ENCODE measurements at regions not wholly inside any gene's neighbourhood (a gene's known extent, or its start where the extent isn't known, plus 50 kb on each side); places are given as distances from the start of the nearest gene placed in this dataset.
"Not testable (repeated sequence)": the region's sequence is repeated elsewhere in the genome, so short reads cannot be mapped to it uniquely, and the experiment has no call there.

DNA sequence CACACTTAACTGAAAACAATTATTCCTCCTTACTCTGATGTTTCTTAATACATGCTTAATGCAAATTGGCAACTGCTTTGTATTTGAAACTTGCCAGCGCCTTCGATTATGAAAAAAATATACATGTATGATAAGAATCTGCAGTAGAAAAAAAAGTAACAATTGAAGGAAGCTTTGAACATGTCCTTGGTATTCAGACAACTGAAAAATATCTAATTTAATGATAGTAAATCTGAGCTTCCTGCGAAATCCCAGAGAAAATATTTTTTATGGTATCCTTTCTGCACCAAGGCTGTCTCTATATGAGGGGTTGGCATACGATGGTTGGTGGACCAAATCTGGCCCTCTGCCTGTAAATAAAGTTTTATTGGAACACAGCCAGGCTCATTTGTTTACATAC, 186.2 kb downstream of the HDGFL1 start:
- Histone ChIP-seq H3K9me3 (ENCODE audit: low read length) (no peaks in the 10 kb centered on the region), H3K36me3 (ENCODE audit: insufficient read depth, low read length) (no peaks in the 10 kb centered on the region), H3K27me3 (ENCODE audit: insufficient read depth, low read length, poor library complexity, severe bottlenecking) (no peaks in the 10 kb centered on the region), H3K27ac (ENCODE audit: low read depth, low read length) (no peak overlapping the region), H3K4me3 (ENCODE audit: low read length) (no peak overlapping the region), H3K4me1 (ENCODE audit: insufficient read depth, low read length) (no peaks in the 10 kb centered on the region)
- no peak for DNase-seq
- ChIA-PET POLR2A (no interaction called here), CTCF (no interaction called here)
- Mint-ChIP-seq H3K27me3 (no peaks in the 10 kb centered on the region), H3K36me3 (no peaks in the 10 kb centered on the region), H3K4me1 (no peaks in the 10 kb centered on the region), H3K9me3 (peaks cover 0 to 16% (median 5%) of the 10 kb centered on the region in 5 donors), H3K27ac (no peak overlapping the region), H3K4me3 (no peak overlapping the region)

DNA sequence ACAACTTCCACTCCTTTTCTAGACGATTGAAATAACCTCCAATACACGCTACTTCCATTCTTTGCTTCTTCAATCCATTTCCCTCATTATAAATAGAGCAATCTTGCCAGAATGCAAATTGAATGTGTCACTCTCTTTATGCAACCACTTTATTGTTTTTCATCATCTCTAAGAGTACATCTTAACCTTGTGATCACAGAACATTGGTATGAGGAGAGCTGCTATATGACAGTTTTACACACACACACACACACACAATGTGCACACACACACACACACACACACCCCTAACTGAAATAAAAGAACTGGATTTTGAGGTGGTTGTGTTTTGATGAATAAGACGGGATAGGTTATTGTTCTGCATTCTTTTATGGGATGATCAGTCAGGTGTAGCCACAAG, 187.0 kb downstream of the HDGFL1 start:
- H3K27me3 Mint-ChIP-seq: no peaks in the 10 kb centered on the region
- Histone ChIP-seq H3K36me3 (ENCODE audit: insufficient read depth, low read length) (no peaks in the 10 kb centered on the region), H3K27me3 (ENCODE audit: insufficient read depth, low read length, poor library complexity, severe bottlenecking) (no peaks in the 10 kb centered on the region), H3K4me1 (ENCODE audit: insufficient read depth, low read length) (no peaks in the 10 kb centered on the region), H3K27ac (ENCODE audit: low read depth, low read length) (no peak overlapping the region), H3K9me3 (ENCODE audit: low read length) (no peaks in the 10 kb centered on the region), H3K4me3 (ENCODE audit: low read length) (no peak overlapping the region)
- H3K36me3 Mint-ChIP-seq: no peaks in the 10 kb centered on the region
- H3K27ac Mint-ChIP-seq: no peak overlapping the region
- DNase-seq: no peak
- no peak overlapping the region for H3K4me3 Mint-ChIP-seq
- ChIA-PET CTCF (no interaction called here), POLR2A (no interaction called here)
- no peaks in the 10 kb centered on the region for H3K4me1 Mint-ChIP-seq
- H3K9me3 Mint-ChIP-seq: peaks cover 0 to 16% (median 2%) of the 10 kb centered on the region in 5 donors

DNA sequence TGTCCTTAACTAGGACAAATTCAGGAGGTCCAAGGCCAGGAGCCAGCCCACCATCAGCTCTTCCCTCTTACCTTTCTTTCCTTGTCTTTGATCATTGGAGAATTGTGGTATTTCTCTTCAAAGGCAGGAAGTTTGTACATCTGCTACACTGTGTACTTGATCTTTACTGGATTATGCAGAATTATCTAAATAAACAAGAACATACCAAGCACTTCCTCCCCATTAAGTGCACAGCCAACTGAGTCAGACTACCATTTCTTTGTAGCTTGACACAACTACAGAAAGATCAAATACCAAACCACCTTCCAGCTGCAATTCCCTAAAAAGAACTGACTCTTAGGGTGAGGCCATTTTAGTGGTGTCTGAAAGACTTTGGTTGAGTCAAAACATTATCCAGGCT, 195.1 kb downstream of the HDGFL1 start:
- Mint-ChIP-seq H3K4me1 (no peaks in the 10 kb centered on the region), H3K36me3 (no peaks in the 10 kb centered on the region), H3K4me3 (no peak overlapping the region), H3K9me3 (peaks cover 7 to 44% (median 12%) of the 10 kb centered on the region in 5 donors), H3K27ac (no peak overlapping the region), H3K27me3 (no peaks in the 10 kb centered on the region)
- CTCF ChIA-PET: no interaction called here
- POLR2A ChIA-PET: no interaction called here
- Histone ChIP-seq H3K36me3 (ENCODE audit: insufficient read depth, low read length) (no peaks in the 10 kb centered on the region), H3K4me3 (ENCODE audit: low read length) (no peak overlapping the region), H3K4me1 (ENCODE audit: insufficient read depth, low read length) (no peaks in the 10 kb centered on the region), H3K27me3 (ENCODE audit: insufficient read depth, low read length, poor library complexity, severe bottlenecking) (no peaks in the 10 kb centered on the region), H3K9me3 (ENCODE audit: low read length) (no peaks in the 10 kb centered on the region), H3K27ac (ENCODE audit: low read depth, low read length) (no peak overlapping the region)
- no peak for DNase-seq

DNA sequence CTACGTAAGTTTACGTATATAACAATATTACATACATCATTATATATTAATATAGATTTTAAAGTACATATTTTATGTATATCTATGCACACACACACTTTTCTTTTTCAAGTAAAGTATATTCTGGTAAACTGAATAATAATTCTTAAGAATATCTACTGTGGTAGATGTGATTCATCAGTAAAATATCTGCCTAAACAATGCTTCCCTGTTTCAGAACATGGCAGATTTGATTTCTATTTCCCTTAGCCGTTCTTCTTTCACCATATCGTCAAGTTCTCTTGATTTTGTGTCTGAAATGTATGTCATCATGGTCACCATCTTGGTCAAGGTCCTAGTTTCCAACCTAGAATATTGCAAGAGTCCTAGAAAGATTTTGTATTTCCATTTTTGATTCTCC, 195.6 kb downstream of the HDGFL1 start:
- CTCF ChIA-PET: no interaction called here

DNA sequence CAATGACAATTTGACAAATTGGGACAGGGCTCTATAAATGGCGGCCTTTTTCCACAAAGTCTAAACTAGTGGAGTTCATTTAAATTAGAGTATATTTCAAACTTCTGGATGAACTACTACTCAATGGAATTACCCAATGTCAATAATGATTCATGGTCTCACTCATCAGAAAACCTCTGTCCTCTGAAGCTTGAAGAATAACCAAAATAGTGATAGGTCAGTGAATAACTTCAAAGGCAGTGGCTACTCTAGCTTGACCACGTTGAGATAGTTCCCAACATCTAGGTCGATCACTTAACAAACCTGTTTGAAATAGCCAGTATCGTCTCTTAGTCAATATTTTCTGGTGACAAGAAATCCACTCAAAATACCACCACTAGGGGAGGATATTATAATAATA, 197.6 kb downstream of the HDGFL1 start:
- Mint-ChIP-seq H3K27ac (no peak overlapping the region), H3K4me1 (no peaks in the 10 kb centered on the region), H3K9me3 (peaks cover 5 to 40% (median 10%) of the 10 kb centered on the region in 5 donors), H3K27me3 (no peaks in the 10 kb centered on the region), H3K36me3 (no peaks in the 10 kb centered on the region), H3K4me3 (no peak overlapping the region)
- Histone ChIP-seq H3K27ac (ENCODE audit: low read depth, low read length) (no peak overlapping the region), H3K36me3 (ENCODE audit: insufficient read depth, low read length) (no peaks in the 10 kb centered on the region), H3K27me3 (ENCODE audit: insufficient read depth, low read length, poor library complexity, severe bottlenecking) (no peaks in the 10 kb centered on the region), H3K9me3 (ENCODE audit: low read length) (no peaks in the 10 kb centered on the region), H3K4me3 (ENCODE audit: low read length) (no peak overlapping the region), H3K4me1 (ENCODE audit: insufficient read depth, low read length) (no peaks in the 10 kb centered on the region)
- ChIA-PET POLR2A (no interaction called here), CTCF (no interaction called here)
- DNase-seq: no peak

More for the DNA sequence above, 195.6 kb downstream of the HDGFL1 start:
- Mint-ChIP-seq H3K9me3 (peaks cover 7 to 42% (median 11%) of the 10 kb centered on the region in 5 donors), H3K4me1 (no peaks in the 10 kb centered on the region), H3K27ac (no peak overlapping the region), H3K27me3 (no peaks in the 10 kb centered on the region), H3K4me3 (no peak overlapping the region), H3K36me3 (no peaks in the 10 kb centered on the region)
- no peaks in the 10 kb centered on the region for H3K27me3 ChIP-seq (ENCODE audit: insufficient read depth, low read length, poor library complexity, severe bottlenecking)
- no peaks in the 10 kb centered on the region for H3K4me1 ChIP-seq (ENCODE audit: insufficient read depth, low read length)
- no peak overlapping the region for H3K27ac ChIP-seq (ENCODE audit: low read depth, low read length)
- POLR2A ChIA-PET: no interaction called here
- no peaks in the 10 kb centered on the region for H3K36me3 ChIP-seq (ENCODE audit: insufficient read depth, low read length)
- DNase-seq: no peak
- H3K9me3 ChIP-seq (ENCODE audit: low read length): no peaks in the 10 kb centered on the region
- no peak overlapping the region for H3K4me3 ChIP-seq (ENCODE audit: low read length)

DNA sequence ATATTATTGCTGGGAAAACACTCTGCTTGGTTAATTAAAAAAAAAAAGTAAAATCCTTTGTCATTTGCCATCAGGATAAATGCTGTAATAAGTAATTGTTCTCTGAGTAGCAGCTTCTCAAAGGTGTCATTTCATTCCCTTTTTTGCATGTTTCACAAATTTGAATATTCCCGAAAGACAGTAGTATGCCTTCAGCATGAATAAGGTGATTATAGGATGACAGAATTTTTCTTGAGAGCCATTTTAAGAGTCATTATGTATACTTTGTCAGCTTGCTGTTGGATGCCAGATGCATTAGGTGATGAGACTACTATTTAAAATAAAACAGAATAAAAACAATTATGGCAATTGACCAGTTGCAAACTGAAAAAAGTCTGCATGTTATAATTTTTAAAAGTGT, 200.7 kb downstream of the HDGFL1 start:
- Mint-ChIP-seq H3K27ac (no peak overlapping the region), H3K27me3 (no peaks in the 10 kb centered on the region), H3K4me1 (no peaks in the 10 kb centered on the region), H3K4me3 (no peak overlapping the region), H3K9me3 (peaks cover 2 to 31% (median 12%) of the 10 kb centered on the region in 5 donors), H3K36me3 (no peaks in the 10 kb centered on the region)
- DNase-seq: no peak
- no peaks in the 10 kb centered on the region for H3K27me3 ChIP-seq (ENCODE audit: insufficient read depth, low read length, poor library complexity, severe bottlenecking)
- ChIA-PET POLR2A (no interaction called here), CTCF (no interaction called here)
- H3K9me3 ChIP-seq (ENCODE audit: low read length): no peaks in the 10 kb centered on the region
- no peaks in the 10 kb centered on the region for H3K4me1 ChIP-seq (ENCODE audit: insufficient read depth, low read length)
- no peak overlapping the region for H3K27ac ChIP-seq (ENCODE audit: low read depth, low read length)
- no peaks in the 10 kb centered on the region for H3K36me3 ChIP-seq (ENCODE audit: insufficient read depth, low read length)
- no peak overlapping the region for H3K4me3 ChIP-seq (ENCODE audit: low read length)

DNA sequence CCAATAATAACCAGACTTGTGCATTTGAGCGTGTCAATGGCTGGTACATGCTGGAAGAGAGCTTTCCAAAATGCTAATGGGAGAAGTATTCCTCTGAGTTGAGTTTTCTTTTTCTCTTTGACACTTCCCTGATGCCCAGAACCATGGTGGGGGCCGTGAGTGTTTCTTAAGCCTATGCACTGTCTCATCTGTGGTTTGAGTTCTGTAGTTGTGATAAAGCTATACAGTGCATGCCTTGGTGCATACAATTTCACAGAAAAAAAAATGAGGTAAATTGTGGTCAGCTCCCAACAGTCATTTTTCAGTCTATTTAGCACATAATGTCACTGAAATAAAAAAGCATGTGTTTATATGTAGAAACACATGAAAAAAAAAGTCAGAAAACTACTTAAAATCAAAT, 204.8 kb downstream of the HDGFL1 start:
- H3K4me3 ChIP-seq (ENCODE audit: low read length): no peak overlapping the region
- no peak overlapping the region for H3K27ac ChIP-seq (ENCODE audit: low read depth, low read length)
- no peaks in the 10 kb centered on the region for H3K27me3 ChIP-seq (ENCODE audit: insufficient read depth, low read length, poor library complexity, severe bottlenecking)
- no peaks in the 10 kb centered on the region for H3K36me3 ChIP-seq (ENCODE audit: insufficient read depth, low read length)
- no peaks in the 10 kb centered on the region for H3K4me1 Mint-ChIP-seq
- H3K4me1 ChIP-seq (ENCODE audit: insufficient read depth, low read length): no peaks in the 10 kb centered on the region
- ChIA-PET POLR2A (no interaction called here), CTCF (no interaction called here)
- H3K36me3 Mint-ChIP-seq: peaks cover 0 to 2% (median 0%) of the 10 kb centered on the region in 3 donors
- no peaks in the 10 kb centered on the region for H3K27me3 Mint-ChIP-seq
- H3K9me3 Mint-ChIP-seq: peaks cover 5 to 18% (median 15%) of the 10 kb centered on the region in 5 donors
- no peak overlapping the region for H3K4me3 Mint-ChIP-seq
- no peak for DNase-seq
- no peak overlapping the region for H3K27ac Mint-ChIP-seq
- H3K9me3 ChIP-seq (ENCODE audit: low read length): no peaks in the 10 kb centered on the region

DNA sequence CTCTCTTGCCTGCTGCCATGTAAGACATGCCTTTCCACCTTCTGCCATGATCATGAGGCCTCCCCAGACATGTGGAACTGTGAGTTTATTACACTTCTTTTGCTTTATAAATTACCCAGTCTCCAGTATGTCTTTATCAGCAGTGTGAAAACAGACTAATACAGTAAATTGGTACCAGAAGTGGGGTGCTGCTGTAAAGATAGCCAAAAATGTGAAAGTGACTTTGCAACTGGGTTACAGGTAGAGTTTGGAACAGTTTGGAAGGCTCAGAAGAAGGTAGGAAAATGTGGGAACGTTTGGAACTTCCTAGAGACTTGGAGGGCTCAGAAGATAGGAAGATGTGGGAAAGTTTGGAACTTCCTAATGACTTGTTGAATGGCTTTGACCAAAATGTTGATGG, 209.1 kb downstream of the HDGFL1 start:
- H3K27ac Mint-ChIP-seq, H3K36me3 Mint-ChIP-seq: not testable (repeated sequence)

DNA sequence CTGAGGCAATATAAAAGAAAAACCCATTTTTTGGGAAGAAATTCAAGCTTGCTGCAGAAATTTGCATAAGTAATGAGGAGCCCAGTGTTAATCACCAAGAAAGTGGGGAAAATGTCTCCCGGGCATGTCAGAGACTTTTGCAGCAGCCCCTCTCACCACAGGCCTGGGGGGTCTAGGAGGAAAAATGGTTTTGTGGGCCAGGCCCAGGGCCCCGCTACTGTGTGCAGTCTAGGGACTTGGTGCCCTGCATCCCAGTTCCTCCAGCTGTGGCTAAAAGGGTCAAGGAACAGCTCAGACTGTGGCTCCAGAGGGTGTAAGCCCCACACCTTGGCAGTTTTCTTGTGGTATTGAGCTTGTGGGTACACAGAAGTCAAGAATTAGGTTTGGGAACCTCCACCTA, 209.7 kb downstream of the HDGFL1 start:
- Mint-ChIP-seq H3K4me3 (no peak overlapping the region), H3K27ac (no peak overlapping the region), H3K27me3 (no peaks in the 10 kb centered on the region), H3K9me3 (peaks cover 9 to 22% (median 14%) of the 10 kb centered on the region in 5 donors), H3K4me1 (no peaks in the 10 kb centered on the region), H3K36me3 (peaks cover 0 to 2% (median 0%) of the 10 kb centered on the region in 3 donors)
- DNase-seq: no peak
- no peaks in the 10 kb centered on the region for H3K9me3 ChIP-seq (ENCODE audit: low read length)
- H3K4me3 ChIP-seq (ENCODE audit: low read length): no peak overlapping the region
- H3K4me1 ChIP-seq (ENCODE audit: insufficient read depth, low read length): no peaks in the 10 kb centered on the region
- H3K36me3 ChIP-seq (ENCODE audit: insufficient read depth, low read length): no peaks in the 10 kb centered on the region
- CTCF ChIA-PET: no interaction called here
- H3K27me3 ChIP-seq (ENCODE audit: insufficient read depth, low read length, poor library complexity, severe bottlenecking): no peaks in the 10 kb centered on the region
- POLR2A ChIA-PET: no interaction called here
- H3K27ac ChIP-seq (ENCODE audit: low read depth, low read length): no peak overlapping the region

More for the DNA sequence above, 209.1 kb downstream of the HDGFL1 start:
- POLR2A ChIA-PET; H3K27ac ChIP-seq (ENCODE audit: low read depth, low read length); H3K36me3 ChIP-seq (ENCODE audit: insufficient read depth, low read length); H3K27me3 Mint-ChIP-seq; H3K9me3 ChIP-seq (ENCODE audit: low read length); H3K27me3 ChIP-seq (ENCODE audit: insufficient read depth, low read length, poor library complexity, severe bottlenecking); H3K4me1 ChIP-seq (ENCODE audit: insufficient read depth, low read length); H3K4me1 Mint-ChIP-seq; CTCF ChIA-PET; H3K4me3 ChIP-seq (ENCODE audit: low read length); H3K4me3 Mint-ChIP-seq; DNase-seq: not testable (repeated sequence)
- peaks cover 9 to 22% (median 14%) of the 10 kb centered on the region in 5 donors for H3K9me3 Mint-ChIP-seq

All from CD8-positive, alpha-beta memory T cell (primary cell).